Osteocyte (in vitro differentiated cells): ENCODE measurements at regions not wholly inside any gene's neighbourhood (a gene's known extent, or its start where the extent isn't known, plus 50 kb on each side); places are given as distances from the start of the nearest gene placed in this dataset.

Source experiments
- DNase-seq: peaks from one replicate; pipeline ENCODE4 v3.0.0; 2021; ENCODE audit warnings: mixed read lengths; ENCODE audit not compliant: unreplicated experiment; ENCODE audit errors: extremely low spot score
- H3K27ac Mint-ChIP-seq: one replicate; pipeline ENCODE4 v1.8.0; 2021; ENCODE audit warnings: mild to moderate bottlenecking, mixed read lengths; ENCODE audit not compliant: unreplicated experiment
- H3K27me3 Mint-ChIP-seq: one replicate; pipeline ENCODE4 v1.8.0; 2021; ENCODE audit warnings: mixed read lengths; ENCODE audit not compliant: unreplicated experiment
- H3K36me3 Mint-ChIP-seq: one replicate; pipeline ENCODE4 v1.8.0; 2021; ENCODE audit warnings: mixed read lengths; ENCODE audit not compliant: unreplicated experiment
- H3K4me1 Mint-ChIP-seq: one replicate; pipeline ENCODE4 v1.8.0; 2021; ENCODE audit warnings: mixed read lengths; ENCODE audit not compliant: unreplicated experiment
- H3K4me3 Mint-ChIP-seq: one replicate; pipeline ENCODE4 v1.8.0; 2021; ENCODE audit warnings: mild to moderate bottlenecking, moderate library complexity, mixed read lengths; ENCODE audit not compliant: unreplicated experiment
- H3K9me3 Mint-ChIP-seq: one replicate; pipeline ENCODE4 v1.8.0; 2021; ENCODE audit warnings: mixed read lengths; ENCODE audit not compliant: unreplicated experiment
- CTCF ChIP-seq: fragments of 200-600 bp; sonication (generic); IDR thresholded peaks from 2 replicates; pipeline ENCODE4 v1.5.0; 2021; ENCODE audit warnings: antibody characterized with exemption, mild to moderate bottlenecking, moderate library complexity

- peaks cover 33% of the 10 kb centered on the region for H3K27me3 Mint-ChIP-seq
- no peak for TF ChIP-seq CTCF
- H3K36me3 Mint-ChIP-seq: no peaks in the 10 kb centered on the region
- no peak overlapping the region for H3K27ac Mint-ChIP-seq
- peak; percentile 62 for DNase-seq
- no peaks in the 10 kb centered on the region for H3K4me1 Mint-ChIP-seq
- no peak overlapping the region for H3K4me3 Mint-ChIP-seq
- no peaks in the 10 kb centered on the region for H3K9me3 Mint-ChIP-seq
These were observed 275.6 kb downstream of the XXYLT1 start for GRCh38 chr3:194995334-194995733.

GRCh38 chr3:194995922-194996321 is 275.0 kb downstream of the XXYLT1 start:
- DNase-seq: peak; percentile 56
- TF ChIP-seq CTCF: no peak
- Mint-ChIP-seq H3K36me3 (no peaks in the 10 kb centered on the region), H3K4me1 (no peaks in the 10 kb centered on the region), H3K4me3 (no peak overlapping the region), H3K27me3 (peaks cover 33% of the 10 kb centered on the region), H3K9me3 (no peaks in the 10 kb centered on the region), H3K27ac (no peak overlapping the region)

GRCh38 chr3:194996746-194997145 is 274.2 kb downstream of the XXYLT1 start:
- Mint-ChIP-seq H3K4me3 (no peak overlapping the region), H3K9me3 (no peaks in the 10 kb centered on the region), H3K27me3 (peaks cover 36% of the 10 kb centered on the region), H3K27ac (no peak overlapping the region), H3K4me1 (peaks cover 3% of the 10 kb centered on the region), H3K36me3 (no peaks in the 10 kb centered on the region)
- DNase-seq: peak; percentile 70
- no peak for TF ChIP-seq CTCF

- Mint-ChIP-seq H3K27me3 (peaks cover 45% of the 10 kb centered on the region), H3K4me3 (no peak overlapping the region), H3K27ac (no peak overlapping the region), H3K36me3 (no peaks in the 10 kb centered on the region), H3K9me3 (no peaks in the 10 kb centered on the region), H3K4me1 (peaks cover 19% of the 10 kb centered on the region)
- TF ChIP-seq CTCF: no peak
- peak; percentile 46 for DNase-seq
These were observed 272.5 kb downstream of the XXYLT1 start for GRCh38 chr3:194998417-194998816.

GRCh38 chr3:194998948-194999347 is 272.0 kb downstream of the XXYLT1 start:
- no peaks in the 10 kb centered on the region for H3K9me3 Mint-ChIP-seq
- peak; percentile 54 for DNase-seq
- H3K4me3 Mint-ChIP-seq: no peak overlapping the region
- H3K27ac Mint-ChIP-seq: no peak overlapping the region
- peaks cover 50% of the 10 kb centered on the region for H3K27me3 Mint-ChIP-seq
- no peaks in the 10 kb centered on the region for H3K36me3 Mint-ChIP-seq
- H3K4me1 Mint-ChIP-seq: peaks cover 21% of the 10 kb centered on the region
- no peak for TF ChIP-seq CTCF
